B cell (primary cell): ENCODE measurements at regions not wholly inside any gene's neighbourhood (a gene's known extent, or its start where the extent isn't known, plus 50 kb on each side); places are given as distances from the start of the nearest gene placed in this dataset.

Source experiments
- EZH2 ChIP-seq: IDR thresholded peaks from 2 replicates; pipeline ENCODE4 v1.6.1; 2012; ENCODE audit warnings: borderline replicate concordance, low read depth, mild to moderate bottlenecking, moderate library complexity, low read length; ENCODE audit not compliant: insufficient read depth, poor library complexity, severe bottlenecking
- TF ChIP-seq, protein P1 (sequence below): fragments of 200-600 bp; IDR thresholded peaks from one replicate; pipeline ENCODE4 v1.8.0; 2022; ENCODE audit warnings: antibody characterized with exemption, mild to moderate bottlenecking

GRCh38 chr6:62612471-62612870, 326.4 kb upstream of the KHDRBS2 start:
- TF ChIP-seq, protein P1, sequence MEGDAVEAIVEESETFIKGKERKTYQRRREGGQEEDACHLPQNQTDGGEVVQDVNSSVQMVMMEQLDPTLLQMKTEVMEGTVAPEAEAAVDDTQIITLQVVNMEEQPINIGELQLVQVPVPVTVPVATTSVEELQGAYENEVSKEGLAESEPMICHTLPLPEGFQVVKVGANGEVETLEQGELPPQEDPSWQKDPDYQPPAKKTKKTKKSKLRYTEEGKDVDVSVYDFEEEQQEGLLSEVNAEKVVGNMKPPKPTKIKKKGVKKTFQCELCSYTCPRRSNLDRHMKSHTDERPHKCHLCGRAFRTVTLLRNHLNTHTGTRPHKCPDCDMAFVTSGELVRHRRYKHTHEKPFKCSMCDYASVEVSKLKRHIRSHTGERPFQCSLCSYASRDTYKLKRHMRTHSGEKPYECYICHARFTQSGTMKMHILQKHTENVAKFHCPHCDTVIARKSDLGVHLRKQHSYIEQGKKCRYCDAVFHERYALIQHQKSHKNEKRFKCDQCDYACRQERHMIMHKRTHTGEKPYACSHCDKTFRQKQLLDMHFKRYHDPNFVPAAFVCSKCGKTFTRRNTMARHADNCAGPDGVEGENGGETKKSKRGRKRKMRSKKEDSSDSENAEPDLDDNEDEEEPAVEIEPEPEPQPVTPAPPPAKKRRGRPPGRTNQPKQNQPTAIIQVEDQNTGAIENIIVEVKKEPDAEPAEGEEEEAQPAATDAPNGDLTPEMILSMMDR: no peak
- TF ChIP-seq EZH2: no peak
